Endothelial cell (in vitro differentiated cells): ENCODE measurements at regions not wholly inside any gene's neighbourhood (a gene's known extent, or its start where the extent isn't known, plus 50 kb on each side); places are given as distances from the start of the nearest gene placed in this dataset.

Experiments used
- DNase-seq: peaks from one replicate; pipeline ENCODE4 v3.0.0; 2021; ENCODE audit warnings: low spot score
- H3K27ac Mint-ChIP-seq: one replicate; pipeline ENCODE4 v1.8.0; 2021; ENCODE audit warnings: mixed read lengths, inconsistent platforms; ENCODE audit not compliant: unreplicated experiment
- H3K27me3 Mint-ChIP-seq: one replicate; pipeline ENCODE4 v1.8.0; 2021; ENCODE audit warnings: mild to moderate bottlenecking, moderate library complexity, mixed read lengths, inconsistent platforms; ENCODE audit not compliant: unreplicated experiment
- H3K36me3 Mint-ChIP-seq: one replicate; pipeline ENCODE4 v1.8.0; 2021; ENCODE audit warnings: mild to moderate bottlenecking, low read depth, mixed read lengths, inconsistent platforms; ENCODE audit not compliant: unreplicated experiment
- H3K4me1 Mint-ChIP-seq: one replicate; pipeline ENCODE4 v1.8.0; 2021; ENCODE audit warnings: mild to moderate bottlenecking, mixed read lengths, inconsistent platforms; ENCODE audit not compliant: unreplicated experiment
- H3K4me3 Mint-ChIP-seq: one replicate; pipeline ENCODE4 v1.8.0; 2021; ENCODE audit warnings: mild to moderate bottlenecking, mixed read lengths, inconsistent platforms; ENCODE audit not compliant: unreplicated experiment
- H3K9me3 Mint-ChIP-seq: one replicate; pipeline ENCODE4 v1.8.0; 2021; ENCODE audit warnings: mixed read lengths, inconsistent platforms; ENCODE audit not compliant: unreplicated experiment
- CTCF ChIP-seq: fragments of 200-600 bp; sonication (generic); IDR thresholded peaks from one replicate; pipeline ENCODE4 v1.5.0; 2021; ENCODE audit warnings: antibody characterized with exemption; ENCODE audit not compliant: unreplicated experiment

DNA sequence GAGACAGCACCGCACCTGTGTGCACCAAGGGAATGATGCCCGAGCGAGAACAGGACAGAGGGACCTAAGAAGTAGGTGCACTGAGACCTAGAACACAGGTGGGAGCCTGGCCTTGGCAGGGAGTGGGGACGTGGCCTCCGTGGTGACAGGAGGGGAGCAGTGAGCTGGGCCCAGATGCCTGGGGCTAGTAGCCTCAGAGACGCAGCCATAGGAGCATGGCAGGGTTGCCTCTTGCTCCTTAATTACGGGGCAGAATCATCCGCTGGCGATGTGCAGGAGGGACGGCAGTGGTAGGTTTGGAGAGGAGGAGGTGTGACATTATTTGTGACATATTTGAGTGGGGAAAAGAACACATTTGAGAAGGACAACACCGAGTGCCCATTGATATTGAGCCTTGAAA lies 57.0 kb upstream of the HPCAL1 start:
- Mint-ChIP-seq H3K27ac (no peak overlapping the region), H3K4me3 (no peak overlapping the region), H3K36me3 (no peaks in the 10 kb centered on the region), H3K27me3 (no peaks in the 10 kb centered on the region), H3K9me3 (no peaks in the 10 kb centered on the region), H3K4me1 (no peaks in the 10 kb centered on the region)
- DNase-seq = no peak
- no peak for TF ChIP-seq CTCF

- Mint-ChIP-seq H3K36me3 (no peaks in the 10 kb centered on the region), H3K4me3 (no peak overlapping the region), H3K27ac (no peak overlapping the region), H3K27me3 (no peaks in the 10 kb centered on the region), H3K9me3 (no peaks in the 10 kb centered on the region), H3K4me1 (no peaks in the 10 kb centered on the region)
- TF ChIP-seq CTCF = no peak
- no peak for DNase-seq
These were observed 56.3 kb upstream of the HPCAL1 start for GRCh38 chr2:10246370-10246769.

DNA sequence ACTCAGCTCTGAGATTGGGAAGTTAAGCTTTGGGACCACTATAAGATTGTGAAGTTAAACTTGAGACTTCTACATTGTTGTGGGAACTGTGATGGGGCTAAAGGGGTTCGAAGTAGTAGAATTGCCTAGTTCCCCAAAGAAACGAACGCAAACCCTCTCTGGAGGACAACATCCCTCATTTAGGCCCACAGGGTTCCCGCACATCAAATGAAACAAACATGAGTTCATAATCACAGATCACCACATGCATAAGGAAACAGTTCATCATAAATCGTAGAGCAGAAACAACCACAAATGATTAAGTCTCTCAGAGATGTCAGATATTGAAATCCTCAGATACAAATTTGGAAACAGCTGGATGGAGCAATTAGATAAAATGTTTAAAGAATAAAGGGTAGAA lies 55.9 kb upstream of the HPCAL1 start:
- Mint-ChIP-seq H3K36me3 (no peaks in the 10 kb centered on the region), H3K4me3 (no peak overlapping the region), H3K27me3 (no peaks in the 10 kb centered on the region), H3K9me3 (no peaks in the 10 kb centered on the region), H3K27ac (no peak overlapping the region), H3K4me1 (no peaks in the 10 kb centered on the region)
- no peak for DNase-seq
- TF ChIP-seq CTCF = no peak

- Mint-ChIP-seq H3K4me3 (no peak overlapping the region), H3K36me3 (no peaks in the 10 kb centered on the region), H3K27ac (no peak overlapping the region)
These were observed 52.9 kb upstream of the HPCAL1 start for GRCh38 chr2:10249798-10250197.

GRCh38 chr2:10252224-10252623 lies 50.5 kb upstream of the HPCAL1 start:
- DNase-seq = no peak
- Mint-ChIP-seq H3K4me1 (no peaks in the 10 kb centered on the region), H3K9me3 (no peaks in the 10 kb centered on the region), H3K27me3 (peaks cover 3% of the 10 kb centered on the region), H3K27ac (no peak overlapping the region), H3K4me3 (no peak overlapping the region), H3K36me3 (no peaks in the 10 kb centered on the region)
- TF ChIP-seq CTCF = no peak

More at GRCh38 chr2:10249798-10250197, 52.9 kb upstream of the HPCAL1 start:
- no peak for DNase-seq
- Mint-ChIP-seq H3K4me1 (no peaks in the 10 kb centered on the region), H3K9me3 (no peaks in the 10 kb centered on the region), H3K27me3 (no peaks in the 10 kb centered on the region)
- no peak for TF ChIP-seq CTCF
